HG03025 (cell line): ENCODE measurements at regions not wholly inside any gene's neighbourhood (a gene's known extent, or its start where the extent isn't known, plus 50 kb on each side); places are given as distances from the start of the nearest gene placed in this dataset.
A peak's percentile ranks its signal among the peaks of the same experiment; 100 is the strongest.

Experiments used
- ATAC-seq: cut with Tn5 transposase; IDR thresholded peaks from one replicate; pipeline ENCODE4 v1.9.1; 2021; ENCODE audit warnings: mild to moderate bottlenecking, moderate library complexity; ENCODE audit not compliant: unreplicated experiment, low FRiP score

DNA sequence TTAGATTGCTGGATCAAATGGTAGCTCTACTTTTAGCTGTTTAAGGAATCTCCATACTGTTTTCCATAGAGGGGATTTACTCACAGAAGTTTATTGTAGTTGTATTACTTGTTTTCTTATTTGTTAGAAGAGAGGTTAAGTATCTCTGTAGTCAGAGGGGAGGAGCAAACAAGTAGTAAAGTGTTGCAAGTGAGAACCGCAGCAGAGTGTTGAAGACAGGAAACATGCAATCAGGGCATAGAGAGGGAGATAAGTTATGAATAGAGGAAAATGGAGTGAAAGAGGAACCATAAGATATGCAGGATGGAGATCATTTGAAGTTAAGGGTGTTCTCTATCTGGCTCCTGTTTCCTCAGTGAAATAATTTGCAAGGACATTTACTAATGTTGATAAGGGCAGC, 331.4 kb upstream of the TMEM229A start:
- no peak for ATAC-seq

DNA sequence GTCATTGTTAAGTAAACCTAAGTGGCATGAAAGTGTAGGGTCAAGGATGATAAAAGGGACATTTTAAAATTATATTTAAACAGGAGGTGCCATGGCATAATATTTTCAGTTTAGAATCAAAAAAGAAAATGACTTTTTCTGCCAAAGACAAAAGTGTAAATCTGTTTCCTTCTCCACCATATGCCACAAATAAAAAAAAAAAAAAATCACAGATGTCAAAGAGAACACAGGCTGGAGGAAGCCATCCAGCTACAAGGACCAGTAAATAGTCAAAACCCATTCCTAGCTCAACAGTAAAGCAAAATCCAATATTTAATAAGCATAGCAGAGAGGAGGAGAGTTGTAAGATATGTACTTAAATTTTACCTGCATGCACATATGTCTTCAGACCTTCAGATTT, 321.3 kb upstream of the TMEM229A start:
- ATAC-seq: no peak

DNA sequence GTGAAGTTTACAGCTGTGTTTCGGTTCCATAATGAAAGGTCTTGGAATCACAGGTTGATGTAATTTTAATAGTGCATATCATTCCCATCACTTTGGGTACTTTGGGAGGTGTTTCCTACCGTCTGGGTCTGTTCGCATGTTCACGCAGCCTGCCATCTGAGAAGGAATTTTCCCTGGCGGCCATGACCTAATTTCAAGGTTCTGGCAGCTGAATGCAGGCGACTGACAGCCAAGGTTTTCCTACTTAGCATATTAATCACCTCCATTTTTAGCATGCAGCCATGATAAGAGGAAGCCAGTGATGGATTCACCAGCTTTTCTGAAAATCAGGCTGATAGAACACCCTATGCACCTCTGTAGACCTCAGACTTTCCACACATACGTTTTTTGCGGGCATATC, 319.1 kb upstream of the TMEM229A start:
- ATAC-seq: no peak

DNA sequence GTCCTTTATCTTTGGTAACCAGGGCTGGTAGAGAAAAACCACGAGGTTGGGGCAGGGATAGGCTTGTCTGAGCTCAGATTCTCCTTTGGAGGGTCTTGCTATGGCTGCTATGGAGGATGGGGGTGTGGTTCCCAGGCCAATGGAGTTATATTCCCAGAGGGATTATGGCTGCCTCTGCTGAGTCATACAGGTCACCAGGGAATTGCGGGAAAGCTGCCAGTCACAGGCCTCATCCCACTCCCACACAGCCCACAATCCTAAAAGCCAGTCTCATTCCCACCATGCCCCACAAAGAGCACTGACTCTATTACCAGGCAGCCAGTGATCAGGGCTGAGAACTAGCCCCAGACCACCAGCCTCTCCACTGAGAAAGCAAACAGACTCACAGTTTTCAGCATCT, 316.6 kb upstream of the TMEM229A start:
- ATAC-seq: no peak

DNA sequence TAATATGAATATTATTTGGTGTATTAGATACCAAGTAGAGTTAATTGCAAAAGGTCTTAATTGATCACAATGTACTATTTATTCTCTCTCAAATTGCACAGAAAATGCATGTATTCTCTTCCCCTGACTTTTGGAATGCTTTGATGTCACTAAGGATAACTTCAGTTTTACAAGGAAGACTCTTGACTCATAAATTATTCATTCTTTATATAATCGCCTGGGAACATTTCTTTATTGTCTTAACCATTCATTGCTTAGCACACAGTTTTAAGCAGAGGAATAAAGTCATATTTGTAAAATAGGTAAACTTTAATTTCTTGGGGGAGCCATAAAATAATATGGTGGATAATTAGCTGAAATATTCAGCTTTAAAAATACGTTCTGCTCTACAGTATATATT, 306.0 kb upstream of the TMEM229A start:
- no peak for ATAC-seq

DNA sequence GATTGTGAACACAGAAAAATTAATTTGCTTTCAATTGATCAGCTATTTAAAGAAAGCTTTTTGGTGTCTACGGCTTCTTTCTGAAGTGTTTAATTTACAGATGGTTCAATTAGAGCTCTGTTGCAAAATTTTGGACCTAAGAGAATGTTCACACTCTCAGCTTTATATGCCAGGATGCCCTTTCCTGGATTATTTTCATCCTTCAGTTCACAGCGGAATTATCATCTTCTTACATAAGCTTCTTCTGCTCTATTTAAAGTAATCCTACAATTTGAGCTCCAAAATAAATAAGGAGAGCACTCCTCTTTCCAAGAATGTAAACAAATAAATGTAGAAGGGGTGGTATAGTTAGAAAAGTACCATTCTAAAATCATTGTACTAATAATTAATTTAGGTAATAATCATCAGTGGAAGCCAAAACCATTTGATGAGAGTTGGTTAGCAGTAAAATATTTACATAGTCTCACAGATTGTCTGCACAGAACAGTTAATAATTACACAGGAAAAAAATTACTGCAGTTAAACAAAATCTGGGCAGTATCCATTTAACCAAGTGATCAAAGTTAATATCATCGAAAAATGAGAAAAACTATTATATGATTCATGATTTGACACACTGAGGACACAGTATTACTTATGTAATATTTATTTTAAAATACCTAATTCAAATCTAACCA, 298.0 kb upstream of the TMEM229A start:
- no peak for ATAC-seq

DNA sequence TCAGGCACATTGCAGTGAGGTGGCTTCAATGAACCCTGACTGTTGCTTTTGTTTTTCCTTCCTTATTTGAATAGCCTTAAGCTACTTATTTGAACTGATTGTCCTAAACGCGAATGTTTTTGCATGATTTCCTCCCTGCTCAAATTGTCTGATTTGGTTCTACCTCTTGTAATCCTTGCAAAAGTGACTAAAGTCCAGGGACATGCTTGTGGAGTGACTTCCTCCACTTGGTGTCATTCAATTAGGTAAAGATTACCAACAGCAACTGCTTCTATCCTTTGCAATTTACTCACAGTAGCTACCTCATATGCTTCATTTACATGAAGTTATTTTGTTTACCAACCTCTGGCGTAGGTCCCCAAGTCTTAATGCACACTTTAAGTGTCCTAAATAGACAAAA, 295.9 kb upstream of the TMEM229A start:
- ATAC-seq: no peak

DNA sequence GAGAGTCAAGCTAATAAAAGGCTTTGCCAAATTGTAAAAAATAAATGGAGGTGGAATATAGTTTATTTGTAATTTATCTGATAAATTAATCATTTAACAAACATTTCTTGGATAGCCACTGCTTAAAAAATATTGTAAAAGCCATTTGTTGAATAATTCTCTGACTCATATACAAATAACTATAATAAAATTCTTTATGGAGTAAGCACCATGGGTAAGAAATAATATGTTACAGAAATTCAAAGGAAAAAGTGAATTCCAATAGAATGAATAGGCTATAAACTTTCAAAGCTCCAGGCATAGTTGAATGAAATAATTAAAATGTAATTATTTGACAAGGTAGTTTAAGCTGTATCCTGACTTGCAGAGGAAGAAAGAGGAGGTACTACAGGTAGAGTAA, 291.4 kb upstream of the TMEM229A start:
- ATAC-seq: no peak

DNA sequence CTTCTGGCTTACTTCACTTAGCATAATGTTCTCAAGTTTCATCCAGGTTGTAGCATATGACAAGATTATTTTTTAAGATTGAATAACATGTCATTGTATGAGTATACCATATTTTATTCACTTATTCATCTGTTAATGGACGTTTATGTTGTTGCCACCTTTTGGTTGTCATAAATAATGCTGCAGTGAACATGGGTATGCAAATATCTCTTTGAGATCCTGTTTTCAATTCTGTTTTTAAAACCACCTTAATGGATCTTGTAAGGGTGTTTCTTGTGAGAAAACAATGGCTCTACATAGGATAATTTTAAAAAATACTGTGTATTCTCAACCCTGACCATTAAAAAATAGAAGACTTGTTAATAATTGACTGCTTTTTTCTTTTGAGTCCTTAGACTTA, 290.7 kb upstream of the TMEM229A start:
- ATAC-seq: no peak

DNA sequence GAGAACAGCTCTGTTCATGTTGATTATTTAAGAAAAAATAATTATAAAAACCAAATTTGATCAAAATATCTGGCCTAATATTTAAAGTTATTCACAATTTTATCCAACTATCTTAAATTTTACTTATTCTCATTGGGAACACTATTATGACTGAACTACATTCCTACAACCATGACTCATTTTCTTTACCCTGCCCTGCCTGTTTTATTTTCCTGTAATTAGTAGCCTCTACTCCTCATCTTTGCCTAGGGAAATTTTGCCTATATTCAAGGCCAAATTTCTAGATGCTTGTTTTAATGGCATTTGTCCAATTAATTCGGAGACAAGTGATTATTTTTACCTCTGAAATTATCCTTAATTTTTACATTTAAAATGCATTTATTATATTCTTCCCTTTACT, 289.7 kb upstream of the TMEM229A start:
- no peak for ATAC-seq

DNA sequence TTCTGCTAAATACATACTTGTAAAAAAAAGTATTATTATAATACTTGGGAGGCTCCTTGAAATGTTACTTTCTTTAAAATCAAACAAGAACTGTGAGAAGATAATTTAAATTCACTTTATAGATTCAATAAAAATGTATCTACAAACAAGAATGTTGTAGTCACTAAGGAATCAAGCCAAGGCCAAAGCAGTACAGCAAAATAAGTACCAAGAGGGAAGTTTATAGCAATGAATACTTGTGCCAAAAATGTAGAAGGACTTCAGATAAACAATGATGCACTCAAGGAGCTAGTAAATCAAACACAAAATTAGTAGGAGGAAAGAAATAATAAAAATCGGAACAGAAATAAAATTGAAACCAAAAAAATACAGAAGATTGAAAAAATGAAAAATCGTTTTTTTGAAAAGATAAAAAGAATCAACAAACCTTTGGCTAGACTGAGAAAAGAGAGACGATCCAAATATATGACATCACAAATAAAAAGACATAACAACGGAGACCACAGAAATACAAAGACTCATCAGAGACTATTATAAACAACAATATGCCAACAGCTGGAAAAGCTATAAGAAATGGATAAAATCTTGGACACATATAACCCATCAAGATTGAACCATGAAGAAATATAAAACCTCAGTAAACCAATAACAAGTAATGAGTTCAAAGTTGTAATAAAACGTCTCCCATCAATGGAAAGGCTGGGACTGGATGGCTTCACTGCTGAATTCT, 286.0 kb upstream of the TMEM229A start:
- ATAC-seq: no peak

DNA sequence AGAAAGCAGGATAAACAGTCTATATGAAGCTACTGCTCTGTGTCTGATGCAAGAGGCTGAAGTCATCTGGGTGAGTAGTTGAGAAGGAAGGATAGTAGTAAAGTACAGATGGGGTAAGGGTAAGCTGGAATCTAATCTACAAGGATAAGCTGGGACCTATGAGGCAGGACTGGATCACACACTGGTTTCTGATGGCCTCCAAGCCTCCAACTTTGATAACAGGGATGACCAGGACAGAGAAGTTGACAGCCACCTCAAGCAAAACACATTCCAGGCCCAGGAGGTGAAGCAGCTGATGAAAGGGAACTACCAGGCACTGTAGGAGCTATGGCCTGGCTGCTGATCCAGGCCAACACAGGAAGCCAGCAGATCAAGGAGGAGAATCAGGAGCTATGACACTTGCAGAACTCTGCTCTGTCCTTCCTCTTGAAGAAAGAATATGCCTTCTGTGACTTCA, 278.1 kb upstream of the TMEM229A start:
- ATAC-seq: no peak

DNA sequence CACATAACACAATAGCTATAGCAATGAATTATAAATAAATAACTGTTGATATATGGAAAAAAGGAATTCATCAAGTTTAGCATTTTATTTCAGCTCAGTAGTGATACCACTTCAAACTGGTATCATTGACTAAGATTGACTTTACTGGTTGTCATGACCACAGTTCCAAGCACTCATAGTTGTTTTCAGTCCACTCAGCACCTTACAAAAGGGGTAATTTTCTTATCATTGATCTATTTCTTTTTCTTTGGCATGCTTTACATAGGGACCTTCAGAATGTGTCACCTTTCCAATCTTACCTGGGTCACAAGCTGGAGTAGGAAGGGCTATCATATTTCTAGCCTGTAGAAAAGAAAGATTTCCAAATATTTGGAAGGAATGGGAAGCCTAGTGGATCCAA, 275.5 kb upstream of the TMEM229A start:
- ATAC-seq: no peak

DNA sequence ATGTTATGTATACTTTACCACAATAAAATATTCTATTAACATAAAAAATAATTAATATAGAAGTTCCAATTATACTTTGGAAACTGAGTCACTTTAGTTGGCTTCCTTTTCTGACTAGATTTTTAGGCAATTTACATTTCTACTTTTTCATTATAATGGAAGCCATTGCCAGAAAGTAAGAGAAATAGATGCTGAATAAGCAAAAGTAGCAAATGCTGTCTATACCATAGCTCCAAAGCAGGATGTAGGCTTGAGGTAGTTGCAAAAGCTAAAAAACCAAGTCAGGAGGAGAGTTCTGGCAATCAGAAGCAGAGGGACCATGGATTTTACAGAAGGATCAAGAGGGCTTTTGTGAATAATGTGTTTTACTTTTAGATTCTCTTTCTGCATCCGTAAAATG, 262.4 kb upstream of the TMEM229A start:
- ATAC-seq: no peak

DNA sequence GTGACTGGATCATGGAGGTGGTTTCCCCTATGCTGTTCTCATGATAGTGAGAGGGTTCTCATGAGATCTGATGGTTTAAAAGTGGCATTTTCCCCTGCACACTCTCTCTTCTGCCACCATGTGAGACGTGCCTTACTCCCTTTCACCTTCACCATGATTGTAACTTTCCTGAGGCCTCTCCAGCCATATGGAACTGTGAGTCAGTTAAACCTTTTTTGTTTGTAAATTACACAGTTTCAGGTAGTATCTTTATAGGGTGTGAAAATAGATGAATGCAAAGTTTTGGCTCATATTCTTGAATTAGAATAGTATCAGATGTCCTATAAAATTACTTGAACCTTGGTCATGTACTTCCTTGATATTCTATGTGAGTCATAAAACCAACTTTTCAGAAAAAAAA, 252.1 kb upstream of the TMEM229A start:
- no peak for ATAC-seq

DNA sequence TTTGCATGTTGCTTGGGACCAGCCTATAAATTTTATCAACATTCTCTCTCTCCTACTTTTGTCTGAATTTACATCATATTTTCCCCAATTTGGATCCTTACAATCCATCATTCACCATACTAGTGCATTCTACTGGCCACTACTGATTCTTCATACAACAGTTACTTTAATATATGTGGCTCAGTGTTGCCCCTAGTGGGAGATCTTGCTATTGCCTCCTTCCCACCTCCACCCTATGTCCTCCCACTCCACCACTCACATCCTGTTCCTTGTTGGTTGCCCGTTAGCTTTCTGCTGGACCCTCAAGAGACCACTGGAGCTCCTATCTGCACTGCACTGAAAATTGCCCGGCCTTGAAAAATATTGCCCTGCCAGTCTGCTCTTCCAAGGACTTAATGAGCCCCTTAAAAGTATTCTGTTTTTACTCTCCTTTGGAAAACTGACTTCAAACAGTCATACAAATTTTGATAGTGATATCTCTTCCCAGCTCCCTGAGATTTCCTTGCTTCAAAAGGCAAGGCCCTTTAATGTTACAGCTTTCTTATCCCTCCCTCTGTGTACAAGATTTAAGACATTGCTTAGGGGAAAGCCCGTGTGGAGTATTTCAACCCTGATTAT, 243.2 kb upstream of the TMEM229A start:
- peak; percentile 95 for ATAC-seq

DNA sequence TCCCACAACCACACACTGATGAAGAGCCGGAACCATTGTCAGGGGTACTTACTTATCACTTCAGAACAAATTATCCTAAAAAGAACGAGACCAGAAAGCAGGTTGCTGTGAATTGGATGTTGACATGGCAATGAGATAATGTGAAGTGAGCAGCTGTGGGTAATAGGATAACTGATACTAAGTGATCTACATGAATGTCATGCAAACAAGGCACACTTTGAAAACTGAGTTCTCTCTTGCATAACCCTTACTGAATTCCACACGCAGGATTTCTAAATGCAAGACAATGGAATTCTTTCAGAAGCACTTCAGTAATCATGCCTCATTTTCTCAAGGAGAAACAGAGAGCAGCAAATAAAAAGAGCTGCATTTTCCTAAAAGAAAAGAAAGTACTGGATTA, 242.5 kb upstream of the TMEM229A start:
- no peak for ATAC-seq

DNA sequence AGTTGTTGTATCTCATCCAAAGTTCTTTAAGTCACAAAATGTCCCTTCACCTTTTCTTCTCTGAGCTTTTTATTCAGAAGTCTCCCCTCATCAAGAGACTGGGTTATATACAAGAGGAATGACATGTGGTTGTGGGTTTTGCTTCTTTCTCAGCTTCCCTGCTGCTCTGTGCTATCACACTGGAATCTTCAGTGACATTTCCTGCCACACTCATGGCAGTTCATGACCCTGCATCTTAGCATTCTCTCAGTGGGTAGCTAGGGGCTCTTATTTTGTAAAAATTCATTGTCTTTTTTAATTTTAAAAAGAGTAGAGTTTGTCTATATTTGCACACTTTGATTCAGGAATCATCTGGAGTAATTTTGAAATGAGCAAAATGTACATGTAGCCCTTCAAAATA, 236.9 kb upstream of the TMEM229A start:
- no peak for ATAC-seq

DNA sequence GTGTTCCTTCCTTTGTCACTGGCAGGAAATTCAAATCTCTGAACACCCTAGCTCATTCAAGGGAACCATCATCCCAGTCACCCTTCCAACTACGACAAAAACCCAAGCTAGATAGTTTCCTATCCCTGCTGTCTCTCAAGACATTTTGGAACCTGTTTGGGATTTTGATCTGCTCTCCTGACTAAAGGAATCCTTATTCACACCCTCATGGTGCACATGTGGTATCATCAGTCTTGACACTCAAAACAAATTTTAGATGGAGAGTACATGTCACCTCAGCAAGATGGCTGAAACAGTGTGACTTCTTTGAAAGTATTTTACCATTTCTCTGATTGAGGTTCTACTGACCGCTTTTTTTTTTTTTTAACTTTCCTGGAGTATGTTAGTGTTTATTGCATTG, 234.3 kb upstream of the TMEM229A start:
- no peak for ATAC-seq

DNA sequence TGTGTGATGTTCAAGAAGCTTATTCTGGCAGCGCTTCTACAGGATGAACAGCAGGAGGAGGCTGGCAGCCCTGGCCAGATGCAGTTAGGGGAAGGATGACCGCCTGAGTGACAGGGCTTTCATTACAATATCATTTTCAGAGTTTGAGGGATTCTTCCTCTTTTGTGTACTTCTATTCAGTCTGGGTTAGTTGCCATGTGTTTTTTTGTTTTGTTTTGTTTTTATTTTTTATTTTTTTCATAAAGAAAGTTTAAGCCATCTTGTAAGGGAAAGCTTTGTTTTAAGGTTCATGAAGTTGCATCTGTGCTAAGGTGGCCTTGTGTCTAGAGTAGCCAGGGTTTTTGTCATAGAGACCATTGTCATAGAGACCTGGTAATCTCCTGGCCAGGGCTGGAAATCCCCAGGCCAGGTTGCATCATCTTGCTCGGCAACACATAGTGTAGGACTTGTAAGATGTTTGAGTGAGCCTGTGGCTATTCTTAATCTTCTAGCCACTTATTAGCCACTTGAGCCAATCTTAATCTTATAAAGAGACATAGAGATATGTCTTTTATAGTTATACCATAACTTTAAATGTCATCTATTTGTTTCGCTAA, 230.5 kb upstream of the TMEM229A start:
- ATAC-seq: peak; percentile 93

DNA sequence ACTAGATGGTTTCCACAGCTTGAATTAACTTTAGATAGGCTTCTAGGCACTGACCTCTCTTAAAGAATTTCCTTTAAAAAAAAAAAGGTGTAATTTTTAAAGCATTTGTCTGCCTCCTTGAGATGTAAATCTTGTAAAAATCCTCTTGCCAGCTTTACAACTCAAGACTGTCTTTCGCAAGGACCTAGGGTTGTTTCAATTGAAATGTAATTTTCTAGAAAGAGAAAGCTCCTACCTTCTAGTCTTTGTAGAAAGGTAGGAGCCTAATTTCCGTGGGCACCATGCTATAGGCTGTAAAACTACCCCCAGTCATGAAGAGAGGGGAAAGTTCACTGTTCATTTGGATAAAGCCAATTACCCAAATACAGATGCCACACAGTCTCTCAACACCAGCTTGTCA, 228.8 kb upstream of the TMEM229A start:
- no peak for ATAC-seq
